Hematopoietic multipotent progenitor cell treated with erythropoietin and hydrocortisone succinate and interleukin-3 and kit ligand, for 15 days (in vitro differentiated cells): ENCODE measurements at regions not wholly inside any gene's neighbourhood (a gene's known extent, or its start where the extent isn't known, plus 50 kb on each side); places are given as distances from the start of the nearest gene placed in this dataset.

ENCODE experiments used
- DNase-seq: peaks from one replicate; pipeline ENCODE4 v3.0.0-alpha.2; 2015; ENCODE audit warnings: low spot score

DNA sequence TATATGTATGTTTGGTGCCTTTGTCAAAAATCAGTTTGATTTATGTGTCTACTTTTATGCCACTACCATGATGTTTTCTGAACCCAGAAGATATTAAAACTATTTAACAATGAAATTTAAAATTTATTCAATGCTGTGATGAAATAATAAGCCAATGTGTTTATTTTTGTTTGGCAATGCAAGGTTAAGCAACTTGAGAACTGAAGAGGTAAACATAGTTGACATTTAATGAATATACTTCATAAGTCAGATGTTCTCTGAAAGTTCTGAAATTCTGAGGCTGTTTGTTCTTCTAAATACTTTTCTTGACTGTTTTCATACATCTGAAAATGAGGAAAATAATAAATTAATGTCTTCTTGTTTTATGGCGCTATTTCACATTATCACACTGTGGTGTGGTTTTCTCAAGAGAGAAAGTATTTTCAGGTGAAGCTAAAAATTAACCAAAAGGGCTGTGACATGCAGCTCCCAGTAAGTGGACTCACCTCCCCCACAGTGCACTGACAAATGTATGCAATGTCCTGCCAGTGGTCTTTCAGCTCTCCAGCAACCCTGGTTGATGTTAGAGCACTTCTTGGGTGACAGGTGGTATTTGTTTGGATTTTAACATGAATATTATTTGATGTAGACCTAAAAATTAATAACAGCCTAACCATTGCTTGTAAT, 863.6 kb upstream of the SALL3 start:
- DNase-seq = no peak

DNA sequence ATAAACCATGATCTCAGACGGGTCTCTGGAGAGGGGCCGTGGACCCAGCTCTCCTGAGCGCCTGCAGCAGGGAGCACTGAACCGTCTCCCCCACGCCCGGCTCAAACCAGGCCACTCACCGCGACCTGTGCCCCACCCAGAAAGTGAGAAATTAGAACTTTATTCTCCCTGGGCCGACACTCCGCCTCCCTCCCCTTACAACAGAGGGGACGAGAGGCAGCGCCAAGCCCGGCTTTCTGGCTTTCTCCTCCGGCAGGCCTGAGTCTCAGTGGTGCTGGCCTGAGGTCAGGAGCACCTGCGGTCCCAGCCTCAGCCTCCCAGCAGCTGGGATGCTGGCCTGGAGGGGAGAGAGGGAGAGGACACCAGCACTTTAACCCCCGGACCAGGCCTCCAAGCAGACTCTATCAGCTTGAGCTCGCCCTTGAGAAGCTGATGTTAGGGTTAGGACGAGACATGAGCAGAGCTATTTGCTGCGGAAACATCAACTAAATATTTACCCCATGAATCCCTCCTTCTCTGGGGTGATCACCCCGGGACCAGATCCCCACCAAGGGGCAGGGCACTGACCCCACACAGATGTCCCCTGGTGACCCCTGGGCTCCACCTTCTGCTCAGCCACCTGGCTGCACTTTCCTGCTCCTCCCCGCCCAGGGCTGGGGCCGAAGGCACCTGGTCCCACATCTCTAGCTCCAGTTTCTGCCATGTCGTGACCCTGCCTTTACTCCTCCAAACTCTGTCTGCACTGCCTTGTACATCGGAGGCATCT, 856.3 kb upstream of the SALL3 start:
- no peak for DNase-seq

DNA sequence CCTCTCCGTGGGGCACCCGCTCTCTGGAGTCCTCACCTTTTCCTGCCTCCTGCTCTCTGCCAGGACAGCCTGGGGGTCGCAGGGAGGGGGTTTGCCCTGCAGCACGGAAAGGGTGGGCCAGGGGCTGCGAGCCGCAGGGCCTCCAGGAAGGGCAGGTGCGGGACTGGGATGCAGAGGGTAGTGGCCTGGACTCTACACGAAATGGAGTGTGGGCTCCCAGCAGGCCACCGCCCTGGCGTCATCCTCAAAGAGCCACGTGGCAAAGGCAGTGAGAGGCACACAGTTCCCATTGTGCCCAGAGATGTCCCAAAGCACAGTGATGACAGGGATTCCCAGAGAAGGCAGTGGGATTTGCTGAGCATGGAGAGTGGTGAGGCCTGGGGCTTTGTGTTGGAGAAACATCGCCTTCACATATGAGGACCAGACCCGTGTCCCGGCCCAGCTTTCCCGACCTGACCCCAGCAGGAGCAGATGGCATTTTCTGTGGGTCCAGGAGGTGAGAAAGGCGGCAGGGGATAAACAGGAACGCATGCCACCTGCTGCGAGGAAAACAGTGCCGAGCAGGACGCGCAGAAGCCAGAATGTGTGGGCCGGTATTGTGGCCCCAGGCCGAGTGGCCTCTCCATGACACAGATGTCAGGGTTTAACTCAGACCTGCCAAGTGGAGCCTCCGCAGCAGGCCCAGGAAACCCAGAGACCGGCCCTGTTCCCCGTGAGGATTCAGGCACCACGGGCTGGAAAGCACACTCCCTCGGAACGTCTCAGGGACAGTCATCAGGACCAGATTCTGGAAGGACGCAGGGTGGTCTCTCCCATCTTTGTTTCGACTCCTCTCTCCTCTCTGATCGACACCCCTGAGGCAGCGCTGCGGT, 855.5 kb upstream of the SALL3 start:
- DNase-seq = no peak

DNA sequence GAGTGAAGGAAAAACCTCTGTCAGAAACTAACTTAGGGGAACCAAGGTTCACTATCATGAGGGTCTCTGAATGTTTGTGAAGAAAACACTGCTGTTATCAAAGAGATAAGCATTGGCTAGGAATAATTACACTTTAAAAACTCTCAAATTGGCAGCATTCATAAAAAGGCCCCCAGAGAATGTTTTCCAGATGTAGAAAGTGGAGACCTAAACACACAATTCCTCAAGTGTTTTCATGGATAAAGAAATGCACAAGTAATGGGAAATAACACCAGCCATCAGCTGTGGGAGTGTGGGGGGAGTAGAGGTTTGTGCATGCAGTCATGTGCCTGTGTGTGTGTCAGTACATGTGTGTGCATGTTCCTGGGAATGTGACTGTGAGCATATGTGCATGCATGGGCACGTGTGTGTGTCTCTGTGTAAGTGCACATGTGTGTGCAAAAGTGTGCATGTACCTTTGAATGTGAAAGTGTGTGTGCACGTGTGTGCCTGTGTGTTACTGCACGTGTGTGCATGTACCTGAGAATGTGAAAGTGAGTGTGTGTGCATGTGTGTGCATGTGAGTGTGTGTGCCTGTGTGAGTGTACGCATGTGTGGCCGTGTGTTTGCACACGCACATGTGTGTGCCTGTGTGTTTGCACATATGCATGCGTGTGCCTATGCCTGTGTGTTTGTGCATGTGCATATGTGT, 854.3 kb upstream of the SALL3 start:
- no peak for DNase-seq

DNA sequence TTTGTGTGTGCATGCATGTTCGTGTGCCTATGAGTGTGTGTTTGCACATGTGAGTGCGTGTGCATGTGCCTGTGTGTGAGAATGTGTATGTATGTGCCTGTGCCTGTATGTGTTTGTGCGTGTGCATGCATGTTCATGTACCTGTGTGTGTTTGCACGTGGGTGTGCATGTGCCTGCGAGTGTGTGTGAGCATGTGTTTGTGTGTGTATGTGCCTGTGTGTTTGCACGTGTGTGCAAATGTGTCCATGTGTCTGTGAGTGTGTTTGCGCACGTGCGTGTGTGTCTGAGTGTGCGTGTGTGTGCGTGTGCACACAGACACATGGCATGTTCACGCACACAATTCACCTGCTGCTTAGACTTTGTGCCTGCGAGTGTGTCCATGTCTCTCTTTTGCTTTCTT, 853.5 kb upstream of the SALL3 start:
- DNase-seq = no peak

DNA sequence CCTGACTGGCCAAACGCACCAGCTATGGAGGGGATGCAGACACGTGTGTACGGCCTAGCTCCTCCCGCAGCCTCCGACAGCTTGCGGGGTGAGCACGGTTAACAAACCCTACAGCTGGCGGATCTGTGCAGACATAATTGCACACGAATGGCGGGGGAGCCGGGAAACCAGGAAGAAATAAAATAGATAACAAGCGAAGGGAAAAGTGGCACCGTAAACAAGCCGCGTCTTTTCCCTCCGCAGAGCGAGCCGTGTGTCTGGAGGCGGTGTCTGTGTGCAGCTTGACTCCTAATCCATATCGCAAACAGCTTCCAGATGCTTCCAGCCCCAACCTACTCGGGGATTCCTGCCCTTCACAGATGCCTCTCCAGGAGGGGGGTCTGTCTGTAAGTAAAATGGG, 853.1 kb upstream of the SALL3 start:
- no peak for DNase-seq

DNA sequence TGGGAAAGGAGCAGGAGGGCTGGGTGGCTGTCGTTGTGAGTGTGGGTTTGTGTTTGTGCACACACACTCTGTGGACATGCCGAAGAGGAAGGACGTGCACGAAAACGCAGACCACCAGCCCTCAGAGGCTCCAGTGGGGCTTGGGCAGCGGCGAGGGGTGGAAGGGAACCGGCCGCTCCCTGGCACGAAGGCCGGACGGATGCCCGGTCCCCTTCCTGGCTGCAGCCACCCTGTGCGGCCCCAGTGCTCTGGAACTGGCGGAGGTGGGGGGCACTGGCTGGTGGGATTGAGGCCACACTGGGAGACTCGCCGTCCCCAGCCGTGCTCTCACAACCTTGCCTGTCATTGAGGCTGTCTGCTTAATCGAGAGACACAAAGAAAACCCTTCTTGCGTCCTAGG, 852.6 kb upstream of the SALL3 start:
- no peak for DNase-seq

DNA sequence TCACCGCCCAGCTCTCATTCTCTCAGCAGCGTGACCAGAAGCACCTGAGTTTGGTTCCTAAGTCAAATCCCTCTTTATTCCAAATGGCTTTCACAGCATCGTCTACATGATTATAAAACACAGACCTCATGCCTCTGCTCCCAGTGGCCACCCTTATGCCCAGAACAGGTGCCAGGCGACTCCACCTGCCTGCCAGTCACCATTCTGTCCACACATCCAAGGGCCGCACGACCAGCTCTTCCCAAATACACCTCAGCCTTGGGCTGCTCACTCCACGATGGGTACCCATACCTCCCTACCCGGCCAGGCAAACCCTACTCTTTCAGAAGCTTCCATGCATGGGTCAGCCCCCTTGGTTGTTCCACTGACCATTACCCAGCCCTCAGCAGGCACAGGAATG, 851.6 kb upstream of the SALL3 start:
- no peak for DNase-seq

DNA sequence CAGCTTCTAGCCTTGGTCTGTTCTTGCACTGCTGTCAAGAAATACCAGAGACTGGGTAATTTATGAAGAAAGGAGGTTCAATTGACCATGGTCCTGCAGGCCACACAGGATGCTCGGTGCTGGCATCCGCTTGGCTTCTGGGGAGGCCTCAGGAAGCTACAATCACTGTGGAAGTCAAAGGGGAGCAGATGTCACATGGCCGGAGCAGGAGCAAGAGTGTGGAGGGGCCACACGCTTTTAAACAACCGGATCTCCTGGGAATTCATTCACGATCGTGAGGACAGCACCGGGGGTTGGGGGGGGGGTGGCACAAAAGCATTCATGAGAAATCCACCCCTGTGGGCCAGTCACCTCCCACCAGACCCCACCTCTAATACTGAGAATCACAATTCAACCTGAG, 850.4 kb upstream of the SALL3 start:
- DNase-seq = no peak

DNA sequence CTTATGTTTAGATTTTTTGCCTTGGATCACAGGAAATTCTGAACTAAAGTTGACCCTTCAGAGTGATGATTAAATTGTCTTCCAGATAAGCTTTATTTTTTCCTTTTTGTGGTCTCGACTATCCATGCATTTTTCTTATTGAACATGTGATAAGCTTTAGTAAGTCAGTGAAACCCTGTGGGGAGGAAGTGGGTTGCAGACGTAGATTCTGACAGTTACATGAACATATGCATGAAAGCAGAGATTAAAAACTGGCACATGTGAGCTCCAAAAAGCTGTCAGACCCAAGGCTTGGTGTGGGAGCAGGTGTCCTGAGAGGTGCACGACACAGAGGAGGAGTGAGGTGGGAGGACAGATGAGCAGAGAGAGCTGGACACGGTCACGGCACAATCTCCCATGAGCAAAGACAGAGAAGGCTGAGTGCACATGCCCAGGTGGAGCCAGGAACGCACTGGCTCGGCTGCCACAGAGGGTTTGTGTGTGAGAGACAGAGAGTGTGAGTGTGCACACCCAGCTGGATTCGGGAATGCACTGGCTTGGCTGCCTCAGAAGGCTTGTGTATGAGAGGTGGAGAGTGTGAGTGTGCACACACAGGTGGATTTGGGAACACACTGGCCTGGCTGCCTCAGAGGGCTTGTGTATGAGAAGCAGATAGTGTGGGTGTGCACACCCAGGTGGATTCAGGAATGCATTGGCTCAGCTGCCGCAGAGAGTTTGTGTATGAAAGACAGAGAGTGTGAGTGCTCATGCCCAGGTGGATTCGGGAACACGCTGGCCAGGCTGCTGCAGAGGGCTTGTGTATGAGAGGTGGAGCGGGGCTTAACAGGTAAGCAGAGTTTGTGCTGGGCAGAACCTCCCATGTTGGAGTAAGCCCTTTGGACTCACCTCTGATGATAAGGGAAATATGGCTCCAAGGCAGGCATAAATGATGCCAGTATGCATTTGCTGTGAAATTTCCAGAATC, 849.1 kb upstream of the SALL3 start:
- DNase-seq = no peak

DNA sequence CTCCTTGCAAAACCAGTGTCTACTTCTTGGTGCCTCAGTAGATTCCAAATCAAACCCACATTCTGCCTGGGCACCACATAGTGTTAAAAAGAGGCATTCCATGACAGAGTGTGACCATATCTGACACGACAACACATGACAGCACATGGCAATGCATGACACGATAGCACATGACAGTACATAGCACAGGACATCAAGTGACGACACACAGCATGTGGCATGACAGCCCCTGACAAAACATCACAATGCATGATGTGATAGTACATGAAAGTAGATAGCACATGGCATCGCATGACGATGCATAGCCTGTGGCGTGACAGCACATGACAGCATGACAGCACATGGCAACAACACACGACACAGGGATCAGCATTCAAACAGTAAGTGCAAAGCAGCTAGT, 845.9 kb upstream of the SALL3 start:
- DNase-seq = no peak

DNA sequence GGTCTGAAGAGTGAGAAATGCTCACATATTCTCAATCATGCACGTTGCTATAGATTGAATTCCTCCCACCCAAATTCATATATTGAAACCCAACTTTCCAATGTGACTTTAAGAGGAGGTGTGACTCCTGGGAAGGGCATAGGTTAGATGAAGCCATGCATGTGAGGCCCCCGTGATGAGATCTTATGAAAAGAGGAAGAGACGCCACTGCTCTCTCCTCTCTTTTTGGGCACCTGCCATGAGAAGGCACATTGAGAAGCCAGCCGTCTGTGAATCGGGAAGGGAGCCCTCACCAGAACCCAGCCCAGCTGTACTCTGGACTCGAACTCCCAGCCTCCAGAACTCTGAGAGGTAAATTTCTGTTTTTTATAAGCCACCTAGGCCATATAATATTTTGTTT, 842.6 kb upstream of the SALL3 start:
- DNase-seq = no peak

DNA sequence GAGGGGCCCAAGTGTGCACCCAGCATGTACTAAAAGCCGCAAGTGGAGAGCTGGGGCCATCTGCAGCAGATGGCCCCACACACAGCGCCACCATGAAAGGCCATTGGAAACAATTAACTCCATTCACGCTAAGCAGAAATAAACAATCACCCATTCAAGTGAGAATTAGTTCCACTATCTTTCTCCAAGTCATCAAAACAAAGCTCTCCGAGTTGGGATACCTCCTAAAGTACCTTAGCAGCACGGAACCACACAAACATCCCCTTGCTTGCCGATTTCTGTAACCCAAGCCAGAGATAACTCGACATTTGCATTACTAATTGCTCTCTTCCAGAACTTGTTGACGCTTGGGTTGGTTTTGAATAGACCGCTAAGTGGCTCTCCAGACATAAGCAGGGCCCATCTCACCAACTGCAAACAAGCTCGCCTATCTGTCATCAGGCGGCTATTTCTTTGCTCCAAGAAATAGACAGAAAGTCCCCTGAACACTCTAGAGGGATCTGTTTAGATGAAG, 840.6 kb upstream of the SALL3 start:
- DNase-seq = no peak

DNA sequence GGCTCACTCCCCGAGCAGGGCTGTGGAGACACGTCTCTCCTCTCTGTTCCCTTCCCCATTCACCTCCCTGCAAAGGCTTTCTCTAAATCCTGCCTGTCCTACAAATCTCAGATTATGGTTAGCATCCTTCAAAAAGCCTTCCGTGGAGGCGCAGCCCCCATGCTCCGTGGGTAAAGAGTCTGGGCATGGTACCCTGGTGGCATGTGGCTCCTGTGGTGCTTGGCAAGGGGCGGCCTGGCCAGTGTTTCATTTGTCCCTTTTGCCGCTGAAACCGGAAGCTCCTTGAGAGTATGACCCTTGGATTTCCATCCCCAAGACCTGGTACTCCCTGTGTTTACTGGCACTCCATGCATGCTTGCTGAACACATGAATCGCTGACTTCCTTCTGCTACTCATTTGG, 839.3 kb upstream of the SALL3 start:
- no peak for DNase-seq

DNA sequence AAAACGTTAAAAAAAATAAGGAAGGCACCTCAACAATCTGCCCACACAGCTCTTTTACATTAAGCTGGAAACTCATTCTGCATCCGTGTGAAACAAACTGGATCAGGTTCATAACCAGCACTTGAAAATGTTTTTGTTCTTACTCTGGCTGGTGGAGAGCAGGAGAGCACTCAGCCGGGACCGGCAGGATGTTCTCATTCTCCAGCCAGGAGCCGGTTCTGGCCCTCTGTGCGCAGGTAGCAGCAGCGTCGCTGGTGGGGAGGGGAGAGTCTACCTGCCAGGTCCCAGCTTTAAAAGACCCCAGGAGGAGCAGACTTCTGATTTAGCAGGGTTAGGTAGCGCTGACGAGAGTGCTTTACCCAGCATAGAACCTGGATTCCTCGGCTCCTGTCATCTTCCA, 834.9 kb upstream of the SALL3 start:
- no peak for DNase-seq

DNA sequence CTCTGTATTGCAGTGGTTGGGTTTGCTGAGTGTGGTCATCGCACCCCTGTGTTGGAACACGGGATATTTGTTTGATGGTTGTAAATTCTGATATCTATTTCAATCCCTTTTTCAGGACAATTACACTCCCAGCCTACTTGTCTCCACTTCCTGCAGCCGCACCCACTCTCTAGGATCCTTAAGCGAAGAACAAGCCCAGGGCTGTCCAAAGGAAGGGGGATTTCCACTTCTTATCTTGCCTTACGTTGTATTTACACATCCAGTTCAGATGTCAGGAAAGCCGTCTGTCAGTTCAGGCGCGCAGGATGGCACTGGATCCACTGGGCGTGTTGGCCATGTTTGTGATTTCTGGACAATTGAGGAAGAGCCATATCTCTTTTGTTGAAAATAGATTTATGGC, 834.5 kb upstream of the SALL3 start:
- no peak for DNase-seq

DNA sequence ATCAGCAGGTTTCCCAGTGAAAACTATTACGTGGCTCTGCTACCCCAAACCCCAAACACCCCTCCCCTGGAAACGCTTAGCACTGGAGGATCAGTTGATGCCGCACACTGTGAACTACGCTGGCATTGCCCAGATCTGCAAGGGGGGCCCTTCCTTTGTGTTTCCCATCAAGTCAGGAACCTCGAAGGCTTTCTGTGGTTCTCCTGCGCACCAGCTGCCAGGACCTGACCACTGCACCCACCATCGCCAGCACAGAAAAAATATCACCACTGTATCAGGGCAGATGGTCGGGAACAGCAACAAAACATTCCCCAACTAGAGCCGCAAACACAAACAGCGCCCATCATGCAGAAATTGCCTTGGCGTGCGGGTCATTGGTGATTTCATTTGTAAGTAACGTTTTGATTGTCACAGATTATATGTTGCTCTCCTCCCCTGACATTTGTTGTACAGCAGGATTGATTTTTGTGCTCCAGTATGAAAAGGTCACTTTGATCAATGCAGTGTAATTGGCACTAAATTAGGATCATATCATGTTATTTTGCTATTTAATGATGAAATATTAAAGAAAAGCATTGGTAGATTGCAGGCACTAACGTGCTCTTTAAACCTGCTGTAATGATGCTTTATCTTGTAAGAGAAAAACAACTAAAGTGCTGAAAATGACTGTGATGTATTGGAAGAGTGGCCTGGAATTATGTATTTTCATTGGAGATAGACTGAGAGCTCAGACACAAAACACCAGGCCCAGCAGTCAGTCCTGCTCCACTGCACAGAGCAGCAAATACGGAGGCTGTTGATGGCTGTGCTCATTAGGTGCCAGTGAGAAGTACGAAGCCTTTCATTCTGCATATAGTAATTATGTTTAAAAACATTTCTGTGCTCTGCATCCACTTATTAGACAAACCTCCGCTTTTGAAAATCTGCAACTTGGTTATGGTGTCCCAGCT, 833.2 kb upstream of the SALL3 start:
- DNase-seq = no peak

DNA sequence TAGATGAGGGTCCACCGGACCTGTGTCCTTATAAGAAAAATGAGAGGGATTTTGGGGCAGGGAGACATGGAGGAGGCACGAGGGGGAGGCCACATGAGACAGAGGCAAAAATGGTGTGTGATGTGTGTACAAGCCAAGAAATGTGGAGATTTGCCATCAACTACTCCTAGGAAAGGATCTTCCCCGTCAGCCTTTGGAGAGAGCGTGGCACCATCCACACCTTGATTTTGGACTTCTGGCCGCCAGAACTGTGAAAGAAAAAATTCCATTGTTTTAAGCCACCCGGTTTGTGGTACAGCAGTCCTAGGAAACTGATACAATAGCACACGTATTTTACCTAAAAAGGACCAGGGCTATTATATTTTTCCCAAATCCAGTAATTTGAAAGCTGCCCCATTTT, 829.0 kb upstream of the SALL3 start:
- no peak for DNase-seq

DNA sequence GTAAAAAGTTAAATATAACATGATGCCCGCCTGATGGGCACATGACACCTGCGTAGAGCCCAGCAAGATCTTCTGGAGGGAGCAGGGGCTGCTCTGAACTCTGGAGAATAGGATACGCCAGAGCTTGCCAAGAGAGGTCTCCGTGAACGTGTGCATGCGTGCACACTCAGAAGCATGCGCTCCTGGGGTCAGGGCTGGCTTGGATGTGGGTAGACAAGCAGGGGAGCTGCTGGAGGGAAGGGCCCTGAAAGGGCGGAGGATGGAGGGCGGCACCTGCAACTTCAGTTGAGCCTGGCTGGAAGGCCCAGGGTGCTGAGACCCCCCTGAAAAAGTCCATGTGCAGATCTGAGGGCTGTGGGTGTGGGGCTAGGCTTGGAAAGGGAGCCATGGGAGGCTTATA, 828.4 kb upstream of the SALL3 start:
- no peak for DNase-seq
